ENCODE measurements at regions not wholly inside any gene's neighbourhood (a gene's known extent, or its start where the extent isn't known, plus 50 kb on each side); places are given as distances from the start of the nearest gene placed in this dataset.

- TF ChIP-seq CTCF (IDR thresholded peaks at IDR 0.05; ENCODE audit: insufficient read depth, low read depth, low read length) (no peak), EZH2 (IDR thresholded peaks at IDR 0.05; ENCODE audit: insufficient read depth, low read length) (no peak)
- Histone ChIP-seq H2AFZ (ENCODE audit: low read depth, low read length) (no peak overlapping the region), H3K4me2 (ENCODE audit: low read length) (no peak overlapping the region), H3K9me3 (ENCODE audit: insufficient read depth, low read depth, low read length) (no peaks in the 10 kb centered on the region), H3K4me3 (ENCODE audit: insufficient read depth, low read depth, low read length) (no peak overlapping the region), H3K27me3 (ENCODE audit: insufficient read depth, low read length) (no peaks in the 10 kb centered on the region), H3K79me2 (ENCODE audit: insufficient read depth, low read length) (no peaks in the 10 kb centered on the region), H3K9ac (ENCODE audit: low read length) (no peak overlapping the region), H3K36me3 (ENCODE audit: insufficient read depth, low read length) (no peaks in the 10 kb centered on the region), H3K27ac (ENCODE audit: low read depth, low read length) (no peak overlapping the region), H4K20me1 (ENCODE audit: insufficient read depth, low read length) (no peaks in the 10 kb centered on the region), H3K4me1 (ENCODE audit: insufficient read depth, low read length) (no peaks in the 10 kb centered on the region)
- Mint-ChIP-seq H3K27ac (ENCODE audit: unreplicated experiment) (no peak overlapping the region), H3K36me3 (ENCODE audit: low read depth, unreplicated experiment) (no peaks in the 10 kb centered on the region), H3K4me3 (ENCODE audit: unreplicated experiment) (no peak overlapping the region), H3K27me3 (ENCODE audit: low read depth, unreplicated experiment) (peaks cover 6% of the 10 kb centered on the region), H3K4me1 (ENCODE audit: low read depth, unreplicated experiment) (peaks cover 5% of the 10 kb centered on the region), H3K9me3 (ENCODE audit: unreplicated experiment) (no peaks in the 10 kb centered on the region)
- FAIRE-seq (no peak), DNase-seq (ENCODE audit: low read depth) (no peak)
These were observed 99.3 kb upstream of the NFE2L3 start for GRCh38 chr7:26052706-26053105.

GRCh38 chr7:26054386-26054785 lies 97.6 kb upstream of the NFE2L3 start:
- DNase-seq (ENCODE audit: low read depth) (no peak), FAIRE-seq (no peak)
- no peak overlapping the region for H3K4me2 ChIP-seq (ENCODE audit: low read length)
- H3K36me3 Mint-ChIP-seq (ENCODE audit: low read depth, unreplicated experiment) = no peaks in the 10 kb centered on the region
- H3K9me3 Mint-ChIP-seq (ENCODE audit: unreplicated experiment) = no peaks in the 10 kb centered on the region
- H3K27me3 Mint-ChIP-seq (ENCODE audit: low read depth, unreplicated experiment) = peaks cover 10% of the 10 kb centered on the region
- no peaks in the 10 kb centered on the region for H3K9me3 ChIP-seq (ENCODE audit: insufficient read depth, low read depth, low read length)
- no peaks in the 10 kb centered on the region for H3K27me3 ChIP-seq (ENCODE audit: insufficient read depth, low read length)
- H3K4me3 ChIP-seq (ENCODE audit: insufficient read depth, low read depth, low read length) = no peak overlapping the region
- H3K36me3 ChIP-seq (ENCODE audit: insufficient read depth, low read length) = no peaks in the 10 kb centered on the region
- H2AFZ ChIP-seq (ENCODE audit: low read depth, low read length) = no peak overlapping the region
- no peak overlapping the region for H3K9ac ChIP-seq (ENCODE audit: low read length)
- H3K4me1 Mint-ChIP-seq (ENCODE audit: low read depth, unreplicated experiment) = peaks cover 5% of the 10 kb centered on the region
- no peak overlapping the region for H3K27ac Mint-ChIP-seq (ENCODE audit: unreplicated experiment)
- no peak overlapping the region for H3K4me3 Mint-ChIP-seq (ENCODE audit: unreplicated experiment)
- H3K4me1 ChIP-seq (ENCODE audit: insufficient read depth, low read length) = no peaks in the 10 kb centered on the region
- H3K27ac ChIP-seq (ENCODE audit: low read depth, low read length) = no peak overlapping the region
- no peaks in the 10 kb centered on the region for H3K79me2 ChIP-seq (ENCODE audit: insufficient read depth, low read length)
- TF ChIP-seq EZH2 (IDR thresholded peaks at IDR 0.05; ENCODE audit: insufficient read depth, low read length) (no peak), CTCF (IDR thresholded peaks at IDR 0.05; ENCODE audit: insufficient read depth, low read depth, low read length) (no peak)
- no peaks in the 10 kb centered on the region for H4K20me1 ChIP-seq (ENCODE audit: insufficient read depth, low read length)

- Histone ChIP-seq H3K4me3 (ENCODE audit: insufficient read depth, low read depth, low read length) (no peak overlapping the region), H3K4me2 (ENCODE audit: low read length) (no peak overlapping the region), H3K36me3 (ENCODE audit: insufficient read depth, low read length) (no peaks in the 10 kb centered on the region), H3K79me2 (ENCODE audit: insufficient read depth, low read length) (no peaks in the 10 kb centered on the region), H3K27ac (ENCODE audit: low read depth, low read length) (no peak overlapping the region), H3K27me3 (ENCODE audit: insufficient read depth, low read length) (no peaks in the 10 kb centered on the region), H2AFZ (ENCODE audit: low read depth, low read length) (no peak overlapping the region), H3K9me3 (ENCODE audit: insufficient read depth, low read depth, low read length) (no peaks in the 10 kb centered on the region), H4K20me1 (ENCODE audit: insufficient read depth, low read length) (no peaks in the 10 kb centered on the region), H3K4me1 (ENCODE audit: insufficient read depth, low read length) (no peaks in the 10 kb centered on the region), H3K9ac (ENCODE audit: low read length) (no peak overlapping the region)
- Mint-ChIP-seq H3K4me3 (ENCODE audit: unreplicated experiment) (no peak overlapping the region), H3K4me1 (ENCODE audit: low read depth, unreplicated experiment) (peaks cover 5% of the 10 kb centered on the region), H3K27me3 (ENCODE audit: low read depth, unreplicated experiment) (peaks cover 10% of the 10 kb centered on the region), H3K9me3 (ENCODE audit: unreplicated experiment) (no peaks in the 10 kb centered on the region), H3K27ac (ENCODE audit: unreplicated experiment) (no peak overlapping the region), H3K36me3 (ENCODE audit: low read depth, unreplicated experiment) (no peaks in the 10 kb centered on the region)
- DNase-seq (ENCODE audit: low read depth) (no peak), FAIRE-seq (no peak)
- no peak for TF ChIP-seq EZH2 (IDR thresholded peaks at IDR 0.05; ENCODE audit: insufficient read depth, low read length)
- no peak for TF ChIP-seq CTCF (IDR thresholded peaks at IDR 0.05; ENCODE audit: insufficient read depth, low read depth, low read length)
These were observed 96.8 kb upstream of the NFE2L3 start for GRCh38 chr7:26055241-26055640.

Data from astrocyte (in vitro differentiated cells and primary cell).